Posterior cingulate gyrus (tissue), 11 donors: ENCODE measurements at regions not wholly inside any gene's neighbourhood (a gene's known extent, or its start where the extent isn't known, plus 50 kb on each side); places are given as distances from the start of the nearest gene placed in this dataset.
A peak's percentile ranks its signal among the peaks of the same experiment; 100 is the strongest.
"Not testable (repeated sequence)": the region's sequence is repeated elsewhere in the genome, so short reads cannot be mapped to it uniquely, and the experiment has no call there.

Experiments
- DNase-seq, 10 donors: peaks; one replicate each; pipeline versions ENCODE4 v3.0.0 to v3.0.0-alpha.2; 2020 to 2021; ENCODE audit warnings: mixed read lengths in 3 of 10
- intact Hi-C: fragments of 100-400 bp; cut with DNase I; formaldehyde crosslinking; loops from one replicate; pipeline ENCODE4 v1.15.1; 2023

- intact Hi-C loops = no loop called here
- no peak for DNase-seq
Measured at GRCh38 chr6:68169922-68170321, 465.2 kb upstream of the ADGRB3 start.

GRCh38 chr6:68167604-68168003 lies 467.5 kb upstream of the ADGRB3 start:
- intact Hi-C loops = no loop called here
- DNase-seq = no peak

- intact Hi-C loops = not testable (repeated sequence)
- peak in 1 of 10 donors; percentile 57 for DNase-seq
Measured at GRCh38 chr6:68160812-68161211, 474.3 kb upstream of the ADGRB3 start.

GRCh38 chr6:68160348-68160747 lies 474.7 kb upstream of the ADGRB3 start:
- intact Hi-C loops = no loop called here
- DNase-seq = no peak

- no peak for DNase-seq
- intact Hi-C loops = no loop called here
Measured at GRCh38 chr6:68159433-68159832, 475.6 kb upstream of the ADGRB3 start.

- DNase-seq = no peak
- intact Hi-C loops = no loop called here
Measured at GRCh38 chr6:68158256-68158655, 476.8 kb upstream of the ADGRB3 start.

GRCh38 chr6:68144667-68145066 lies 490.4 kb upstream of the ADGRB3 start:
- intact Hi-C loops = no loop called here
- DNase-seq = no peak

- intact Hi-C loops = no loop called here
Measured at GRCh38 chr6:68141190-68141589, 493.9 kb upstream of the ADGRB3 start.

GRCh38 chr6:68139130-68139529 lies 496.0 kb upstream of the ADGRB3 start:
- intact Hi-C loops = no loop called here
- DNase-seq = no peak

More at GRCh38 chr6:68141190-68141589, 493.9 kb upstream of the ADGRB3 start:
- DNase-seq = no peak

- no peak for DNase-seq
- intact Hi-C loops = no loop called here
Measured at GRCh38 chr6:68134796-68135195, 500.3 kb upstream of the ADGRB3 start.

GRCh38 chr6:68128211-68128610 lies 506.9 kb upstream of the ADGRB3 start:
- no peak for DNase-seq
- intact Hi-C loops = no loop called here

GRCh38 chr6:68127074-68127473 lies 508.0 kb upstream of the ADGRB3 start:
- intact Hi-C loops = no loop called here
- DNase-seq = no peak

- intact Hi-C loops = no loop called here
- DNase-seq = no peak
Measured at GRCh38 chr6:68126089-68126749, 508.9 kb upstream of the ADGRB3 start.

- DNase-seq, intact Hi-C loops: not testable (repeated sequence)
Measured at GRCh38 chr6:68122975-68123374, 512.1 kb upstream of the ADGRB3 start.

- intact Hi-C loops = no loop called here
- no peak for DNase-seq
Measured at GRCh38 chr6:68122032-68122431, 513.0 kb upstream of the ADGRB3 start.

- DNase-seq, intact Hi-C loops: not testable (repeated sequence)
Measured at GRCh38 chr6:68120954-68121353, 514.1 kb upstream of the ADGRB3 start.

GRCh38 chr6:68114463-68115047 lies 520.5 kb upstream of the ADGRB3 start:
- DNase-seq = no peak
- intact Hi-C loops = no loop called here

- intact Hi-C loops = no loop called here
- no peak for DNase-seq
Measured at GRCh38 chr6:68108233-68108835, 526.7 kb upstream of the ADGRB3 start.

- intact Hi-C loops = no loop called here
- no peak for DNase-seq
Measured at GRCh38 chr6:68094070-68094469, 541.0 kb upstream of the ADGRB3 start.

GRCh38 chr6:68087399-68088133 lies 547.5 kb upstream of the ADGRB3 start:
- DNase-seq = no peak
- intact Hi-C loops = no loop called here

GRCh38 chr6:68086199-68086598 lies 548.9 kb upstream of the ADGRB3 start:
- DNase-seq = no peak
- intact Hi-C loops = no loop called here
